ENCODE measurements at regions not wholly inside any gene's neighbourhood (a gene's known extent, or its start where the extent isn't known, plus 50 kb on each side); places are given as distances from the start of the nearest gene placed in this dataset.

- no peak for TF ChIP-seq CTCF (IDR thresholded peaks at IDR 0.05 in 2 of 3, conservative IDR thresholded peaks at IDR 0.05 in 1 of 3; ENCODE audit: borderline replicate concordance in 1 of 3, insufficient read depth in 1 of 3, low read depth in 2 of 3, low read length in 2 of 3)
- peak; percentile 31; the same call in 1 of the 2 replicates for TF ChIP-seq POLR2AphosphoS5 (IDR thresholded peaks at IDR 0.05; ENCODE audit: low read depth, low read length)
- TF ChIP-seq SP1 (IDR thresholded peaks at IDR 0.05; ENCODE audit: low read depth): no peak
- no peak for TF ChIP-seq TCF7L2 (IDR thresholded peaks at IDR 0.05; ENCODE audit: borderline replicate concordance, extremely low read depth, insufficient read depth, insufficient read length)
- TF ChIP-seq YY1 (IDR thresholded peaks at IDR 0.05; ENCODE audit: extremely low read depth, insufficient replicate concordance, low read depth, low read length): no peak
- no peak for TF ChIP-seq EZH2phosphoT487 (IDR thresholded peaks at IDR 0.05; ENCODE audit: borderline replicate concordance)
- peak; percentile 16 for TF ChIP-seq POLR2A (IDR thresholded peaks at IDR 0.05; ENCODE audit: borderline replicate concordance, extremely low read depth, insufficient read depth, insufficient read length)
- TF ChIP-seq EZH2 (IDR thresholded peaks at IDR 0.05): no peak
Observed at GRCh38 chr9:129558551-129559505, 62.1 kb downstream of the C9orf50 start.
